IPS-15b (cell line): ENCODE measurements at regions not wholly inside any gene's neighbourhood (a gene's known extent, or its start where the extent isn't known, plus 50 kb on each side); places are given as distances from the start of the nearest gene placed in this dataset.

Experiments used
- H3K27me3 ChIP-seq: one replicate; pipeline ENCODE4 v1.6.1; 2013; ENCODE audit warnings: low read length; ENCODE audit not compliant: control insufficient read depth, insufficient read depth
- H3K36me3 ChIP-seq: one replicate; pipeline ENCODE4 v1.6.1; 2013; ENCODE audit warnings: low read length; ENCODE audit not compliant: control insufficient read depth, insufficient read depth
- H3K4me1 ChIP-seq: one replicate; pipeline ENCODE4 v1.6.1; 2013; ENCODE audit warnings: mild to moderate bottlenecking, low read length; ENCODE audit not compliant: control insufficient read depth, insufficient read depth
- H3K4me3 ChIP-seq: one replicate; pipeline ENCODE4 v1.5.1; 2013; ENCODE audit warnings: low read depth, low read length
- H3K9ac ChIP-seq: one replicate; pipeline ENCODE4 v1.6.1; 2013; ENCODE audit warnings: low read depth, mild to moderate bottlenecking, low read length
- H3K9me3 ChIP-seq: one replicate; pipeline ENCODE4 v1.6.1; 2013; ENCODE audit warnings: mild to moderate bottlenecking, low read length; ENCODE audit not compliant: control insufficient read depth, insufficient read depth

- H3K9ac ChIP-seq, result no peak overlapping the region
- peaks cover 9% of the 10 kb centered on the region for H3K27me3 ChIP-seq
- no peaks in the 10 kb centered on the region for H3K36me3 ChIP-seq
- peaks cover 3% of the 10 kb centered on the region for H3K4me1 ChIP-seq
- no peaks in the 10 kb centered on the region for H3K9me3 ChIP-seq
- no peak overlapping the region for H3K4me3 ChIP-seq
Measured at GRCh38 chr12:58172433-58173073, 231.2 kb downstream of the ATP23 start.

GRCh38 chr12:58174316-58174715 lies 232.9 kb downstream of the ATP23 start:
- H3K9ac ChIP-seq, result no peak overlapping the region
- H3K9me3 ChIP-seq, result no peaks in the 10 kb centered on the region
- H3K36me3 ChIP-seq, result no peaks in the 10 kb centered on the region
- H3K27me3 ChIP-seq, result peaks cover 9% of the 10 kb centered on the region
- H3K4me1 ChIP-seq, result peaks cover 3% of the 10 kb centered on the region
- H3K4me3 ChIP-seq, result no peak overlapping the region

- no peaks in the 10 kb centered on the region for H3K9me3 ChIP-seq
- no peak overlapping the region for H3K4me3 ChIP-seq
- peaks cover 9% of the 10 kb centered on the region for H3K27me3 ChIP-seq
- no peaks in the 10 kb centered on the region for H3K4me1 ChIP-seq
- no peak overlapping the region for H3K9ac ChIP-seq
- no peaks in the 10 kb centered on the region for H3K36me3 ChIP-seq
Measured at GRCh38 chr12:58176296-58176869, 235.0 kb downstream of the ATP23 start.

GRCh38 chr12:58177366-58177765 lies 236.0 kb downstream of the ATP23 start:
- Histone ChIP-seq H3K27me3 (peaks cover 9% of the 10 kb centered on the region), H3K4me3 (no peak overlapping the region), H3K9me3 (no peaks in the 10 kb centered on the region), H3K9ac (no peak overlapping the region), H3K4me1 (no peaks in the 10 kb centered on the region), H3K36me3 (no peaks in the 10 kb centered on the region)

- Histone ChIP-seq H3K9ac (no peak overlapping the region), H3K4me3 (no peak overlapping the region), H3K4me1 (no peaks in the 10 kb centered on the region), H3K36me3 (no peaks in the 10 kb centered on the region), H3K27me3 (no peaks in the 10 kb centered on the region), H3K9me3 (no peaks in the 10 kb centered on the region)
Measured at GRCh38 chr12:58184212-58184611, 242.8 kb downstream of the ATP23 start.

- Histone ChIP-seq H3K27me3 (no peaks in the 10 kb centered on the region), H3K9ac (no peak overlapping the region), H3K4me3 (no peak overlapping the region), H3K36me3 (no peaks in the 10 kb centered on the region), H3K4me1 (no peaks in the 10 kb centered on the region), H3K9me3 (no peaks in the 10 kb centered on the region)
Measured at GRCh38 chr12:58186401-58186800, 245.0 kb downstream of the ATP23 start.

- no peak overlapping the region for H3K9ac ChIP-seq
- no peaks in the 10 kb centered on the region for H3K9me3 ChIP-seq
- H3K4me3 ChIP-seq, result no peak overlapping the region
- H3K36me3 ChIP-seq, result no peaks in the 10 kb centered on the region
- H3K27me3 ChIP-seq, result no peaks in the 10 kb centered on the region
- no peaks in the 10 kb centered on the region for H3K4me1 ChIP-seq
Measured at GRCh38 chr12:58186914-58187313, 245.5 kb downstream of the ATP23 start.

GRCh38 chr12:58189030-58189429 lies 247.7 kb downstream of the ATP23 start:
- Histone ChIP-seq H3K4me3 (no peak overlapping the region), H3K9ac (no peak overlapping the region), H3K4me1 (no peaks in the 10 kb centered on the region), H3K9me3 (no peaks in the 10 kb centered on the region), H3K27me3 (no peaks in the 10 kb centered on the region), H3K36me3 (no peaks in the 10 kb centered on the region)

- Histone ChIP-seq H3K4me3 (no peak overlapping the region), H3K27me3 (no peaks in the 10 kb centered on the region), H3K9ac (no peak overlapping the region), H3K4me1 (no peaks in the 10 kb centered on the region), H3K36me3 (no peaks in the 10 kb centered on the region), H3K9me3 (no peaks in the 10 kb centered on the region)
Measured at GRCh38 chr12:58189893-58190292, 248.5 kb downstream of the ATP23 start.

GRCh38 chr12:58190618-58191017 lies 249.3 kb downstream of the ATP23 start:
- no peaks in the 10 kb centered on the region for H3K4me1 ChIP-seq
- H3K36me3 ChIP-seq, result no peaks in the 10 kb centered on the region
- no peaks in the 10 kb centered on the region for H3K9me3 ChIP-seq
- no peak overlapping the region for H3K4me3 ChIP-seq
- no peak overlapping the region for H3K9ac ChIP-seq
- no peaks in the 10 kb centered on the region for H3K27me3 ChIP-seq

GRCh38 chr12:58196971-58197370 lies 255.6 kb downstream of the ATP23 start:
- Histone ChIP-seq H3K36me3 (no peaks in the 10 kb centered on the region), H3K4me1 (no peaks in the 10 kb centered on the region), H3K27me3 (no peaks in the 10 kb centered on the region), H3K9ac (no peak overlapping the region), H3K9me3 (no peaks in the 10 kb centered on the region), H3K4me3 (no peak overlapping the region)

- H3K9me3 ChIP-seq, result no peaks in the 10 kb centered on the region
- no peaks in the 10 kb centered on the region for H3K4me1 ChIP-seq
- no peak overlapping the region for H3K4me3 ChIP-seq
- no peak overlapping the region for H3K9ac ChIP-seq
- no peaks in the 10 kb centered on the region for H3K27me3 ChIP-seq
- H3K36me3 ChIP-seq, result no peaks in the 10 kb centered on the region
Measured at GRCh38 chr12:58202933-58203718, 261.8 kb downstream of the ATP23 start.
